HCT116 (cell line): ENCODE measurements at regions not wholly inside any gene's neighbourhood (a gene's known extent, or its start where the extent isn't known, plus 50 kb on each side); places are given as distances from the start of the nearest gene placed in this dataset.

Experiments
- ATAC-seq: fragments of 200-7000 bp; cut with Tn5 transposase; 2 replicates; pipeline ENCODE4 v1.9.1; 2020; ENCODE audit warnings: mild to moderate bottlenecking, moderate library complexity
- BruUV-seq: library from RNA; stranded (reverse); fragments of 400-500 nt; replicated peaks from 2 replicates; lab custom pipeline; 2021; lab: Mats Ljungman, UMichigan
- CTCF ChIA-PET: fragments of 300-600 bp; sonication (Branson Sonifier 250); formaldehyde crosslinking; loops from one replicate; lab custom pipeline; 2021; ENCODE audit warnings: antibody characterized with exemption; lab: Charles Lee
- POLR2A ChIA-PET: fragments of 300-600, 350-600 bp; sonication (Branson Sonifier 250); formaldehyde crosslinking; loops from one replicate; lab custom pipeline; 2021; ENCODE audit warnings: antibody characterized with exemption; lab: Charles Lee
- RAD21 ChIA-PET, 2 experiments: fragments of 300-600 bp; sonication (Branson Sonifier 250); formaldehyde crosslinking; loops; one replicate each; lab custom pipeline; 2023; ENCODE audit warnings: low total read pairs in 2 of 2; ENCODE audit not compliant: uncharacterized antibody in 2 of 2, unreplicated experiment in 2 of 2, low non-redundant PET in 1 of 2; lab: Charles Lee
- DNase-seq: peaks from one replicate; pipeline ENCODE4 v3.0.0-alpha.2; 2010; ENCODE audit warnings: low read depth, low spot score
- H2AFZ ChIP-seq: fragments of 200-600 bp; shearing (Covaris generic), sonication (generic); 2 replicates; pipeline ENCODE4 v1.6.1; 2017; ENCODE audit warnings: low read depth, mixed run types, mixed read lengths, antibody characterized with exemption, low read length; ENCODE audit not compliant: poor library complexity, severe bottlenecking
- H3K27ac ChIP-seq: 2 replicates; pipeline ENCODE4 v1.5.1; 2012; ENCODE audit warnings: low read depth, low read length
- H3K27me3 ChIP-seq: fragments of 200-600 bp; sonication (generic); 2 replicates; pipeline ENCODE4 v1.6.1; 2016; ENCODE audit warnings: mixed run types, low read length, mixed read lengths; ENCODE audit not compliant: insufficient read depth
- H3K36me3 ChIP-seq, 2 experiments: fragments of 200-500 bp in 1 of 2; fragments of 200-600 bp in 1 of 2; sonication (Bioruptor generic) in 1 of 2; sonication (generic) in 1 of 2; 2 replicates each; pipeline versions ENCODE4 v1.5.1 to v1.6.1; 2014 to 2016; ENCODE audit warnings: low read length in 2 of 2, inconsistent platforms in 1 of 2, mixed read lengths in 1 of 2, mixed run types in 1 of 2; ENCODE audit not compliant: insufficient read depth in 2 of 2, control insufficient read depth in 1 of 2
- H3K4me1 ChIP-seq, 2 experiments: fragments of 200-600 bp in 1 of 2; sonication (generic) in 1 of 2; 2 replicates each; pipeline versions ENCODE4 v1.5.1 to v1.6.1; 2012 to 2017; ENCODE audit warnings: low read length in 2 of 2, inconsistent platforms in 1 of 2, mild to moderate bottlenecking in 1 of 2, mixed read lengths in 1 of 2, mixed run types in 1 of 2, moderate library complexity in 1 of 2; ENCODE audit not compliant: insufficient read depth in 2 of 2, control insufficient read depth in 1 of 2
- H3K4me2 ChIP-seq: fragments of 200-600 bp; sonication (generic); 2 replicates; pipeline ENCODE4 v1.6.1; 2017; ENCODE audit warnings: mixed run types, low read length, mixed read lengths
- H3K4me3 ChIP-seq, 2 experiments: fragments of 200-600 bp in 1 of 2; sonication (generic) in 1 of 2; replicated peaks in 1 of 2; 2 replicates each; pipeline ENCODE4 v1.5.1; 2011 to 2016; ENCODE audit warnings: low read length in 2 of 2, control low read depth in 1 of 2, low read depth in 1 of 2, mild to moderate bottlenecking in 1 of 2, mixed read lengths in 1 of 2, mixed run types in 1 of 2
- H3K79me2 ChIP-seq: fragments of 200-600 bp; sonication (generic); 2 replicates; pipeline ENCODE4 v1.6.1; 2017; ENCODE audit warnings: mild to moderate bottlenecking, mixed run types, low read length, moderate library complexity, mixed read lengths; ENCODE audit not compliant: insufficient read depth
- H3K9ac ChIP-seq: fragments of 200-600 bp; sonication (generic); 2 replicates; pipeline ENCODE4 v1.6.1; 2016; ENCODE audit warnings: low read length, mixed read lengths
- H3K9me2 ChIP-seq: fragments of 200-600 bp; sonication (generic), shearing (Covaris generic); 2 replicates; pipeline ENCODE4 v1.6.1; 2017; ENCODE audit warnings: mixed run types, mild to moderate bottlenecking, moderate library complexity; ENCODE audit not compliant: insufficient read depth
- H3K9me3 ChIP-seq, 2 experiments: fragments of 200-500 bp in 1 of 2; fragments of 200-600 bp in 1 of 2; sonication (Bioruptor generic) in 1 of 2; sonication (generic) in 1 of 2; 2 replicates each; pipeline ENCODE4 v1.6.1; 2014 to 2017; ENCODE audit warnings: low read length in 2 of 2, mixed read lengths in 2 of 2, inconsistent platforms in 1 of 2, low read depth in 1 of 2, mild to moderate bottlenecking in 1 of 2, mixed run types in 1 of 2, moderate library complexity in 1 of 2; ENCODE audit not compliant: control insufficient read depth in 1 of 2, insufficient read depth in 1 of 2
- H4K20me1 ChIP-seq: fragments of 200-600 bp; sonication (generic), shearing (Covaris generic); 2 replicates; pipeline ENCODE4 v1.6.1; 2017; ENCODE audit warnings: mixed run types, mild to moderate bottlenecking, moderate library complexity; ENCODE audit not compliant: insufficient read depth
- CBX3 ChIP-seq: IDR thresholded peaks from 2 replicates; pipeline ENCODE4 v1.6.1; 2012; ENCODE audit warnings: low read depth
- CEBPB ChIP-seq: IDR thresholded peaks from 2 replicates; pipeline ENCODE4 v1.6.1; 2012; ENCODE audit warnings: low read depth
- EZH2 ChIP-seq: fragments of 200-600 bp; sonication (generic); IDR thresholded peaks from 2 replicates; pipeline ENCODE4 v1.6.1; 2017; ENCODE audit warnings: antibody characterized with exemption, mixed run types
- EZH2phosphoT487 ChIP-seq: fragments of 200-600 bp; IDR thresholded peaks from 2 replicates; pipeline ENCODE4 v1.6.1; 2018; ENCODE audit warnings: antibody characterized with exemption, borderline replicate concordance
- FOSL1 ChIP-seq: IDR thresholded peaks from 2 replicates; pipeline ENCODE4 v1.6.1; 2012; ENCODE audit warnings: low read depth
- POLR2A ChIP-seq: IDR thresholded peaks from 2 replicates; pipeline ENCODE4 v1.7.0; 2011; ENCODE audit warnings: borderline replicate concordance; ENCODE audit not compliant: insufficient read depth, insufficient read length; ENCODE audit errors: extremely low read depth
- POLR2AphosphoS5 ChIP-seq: IDR thresholded peaks from 2 replicates; pipeline ENCODE4 v1.6.1; 2011; ENCODE audit warnings: mild to moderate bottlenecking, low read depth, low read length, moderate library complexity
- SIN3A ChIP-seq: IDR thresholded peaks from 2 replicates; pipeline ENCODE4 v1.6.1; 2012; ENCODE audit warnings: low read depth
- YY1 ChIP-seq: IDR thresholded peaks from 2 replicates; pipeline ENCODE4 v1.6.1; 2011; ENCODE audit warnings: low read length, low read depth, moderate library complexity, mild to moderate bottlenecking; ENCODE audit not compliant: insufficient replicate concordance; ENCODE audit errors: extremely low read depth
- ZFX ChIP-seq: fragments of 450-650 bp; IDR thresholded peaks from 2 replicates; pipeline ENCODE4 v1.6.1; 2017
- ZNF274 ChIP-seq: fragments of 200-500 bp; sonication (Bioruptor generic); IDR thresholded peaks from 2 replicates; pipeline ENCODE4 v1.6.1; 2014; ENCODE audit warnings: mild to moderate bottlenecking, low read depth, low read length, inconsistent platforms
- intact Hi-C: fragments of 100-400 bp; cut with micrococcal nuclease; formaldehyde crosslinking; loops from 2 replicates; pipeline ENCODE4 v1.10.0; 2022
- TF ChIP-seq, protein P1 (sequence below), 3 experiments: fragments of 200-600 bp in 1 of 3; sonication (generic) in 1 of 3; IDR thresholded peaks in 2 of 3; conservative IDR thresholded peaks in 1 of 3; 2 replicates each; pipeline ENCODE4 v1.5.1; 2012 to 2017; ENCODE audit warnings: low read depth in 2 of 3, low read length in 2 of 3, antibody characterized with exemption in 1 of 3, borderline replicate concordance in 1 of 3, control low read depth in 1 of 3, mild to moderate bottlenecking in 1 of 3, mixed read lengths in 1 of 3, mixed run types in 1 of 3, moderate library complexity in 1 of 3; ENCODE audit not compliant: insufficient read depth in 1 of 3
- TF ChIP-seq, protein P2 (sequence below): IDR thresholded peaks from 2 replicates; pipeline ENCODE4 v1.6.1; 2012
- TF ChIP-seq, protein P3 (sequence below): IDR thresholded peaks from 2 replicates; pipeline ENCODE4 v1.6.1; 2011; ENCODE audit warnings: mild to moderate bottlenecking, low read length, moderate library complexity; ENCODE audit not compliant: insufficient replicate concordance; ENCODE audit errors: extremely low read depth
- TF ChIP-seq, protein P4 (sequence below): IDR thresholded peaks from 2 replicates; pipeline ENCODE4 v1.6.1; 2012

DNA sequence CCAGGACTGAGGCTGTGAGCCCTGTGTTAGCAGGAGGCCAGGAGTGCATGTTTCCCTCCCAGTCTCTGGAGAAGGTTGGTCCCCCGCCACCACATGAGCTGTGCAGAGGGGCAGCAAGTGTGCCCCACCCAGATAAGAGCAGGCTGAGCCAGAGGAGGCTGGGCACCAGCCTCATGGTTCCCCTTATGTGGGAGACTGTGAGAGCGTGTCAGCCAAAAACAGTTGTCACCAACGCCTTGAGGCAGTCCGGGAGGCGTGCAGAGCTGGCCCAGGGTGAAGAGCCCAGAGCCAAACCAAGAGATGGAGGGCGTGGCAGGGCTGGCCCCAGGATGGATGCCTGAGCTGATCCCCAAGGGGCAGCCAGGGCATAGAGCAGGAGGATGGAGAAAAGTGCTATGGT, 128.7 kb upstream of the GLI2 start:
- CTCF ChIA-PET: no interaction called here

More for the DNA sequence above, 128.7 kb upstream of the GLI2 start:
- Histone ChIP-seq H2AFZ (no peak overlapping the region), H3K9ac (no peak overlapping the region), H3K27ac (no peak overlapping the region), H3K4me1 (peaks cover 0 to 3% of the 10 kb centered on the region in 2 experiments; a peak in 1 of 4 replicates), H3K27me3 (no peaks in the 10 kb centered on the region), H3K4me2 (no peak overlapping the region), H3K79me2 (no peaks in the 10 kb centered on the region), H3K9me3 (no peaks in the 10 kb centered on the region), H4K20me1 (no peaks in the 10 kb centered on the region), H3K9me2 (no peaks in the 10 kb centered on the region), H3K4me3 (no peak overlapping the region), H3K36me3 (no peaks in the 10 kb centered on the region)
- ATAC-seq: no peak
- DNase-seq: no peak
- ChIA-PET RAD21 (no interaction called here), POLR2A (no interaction called here)
- no peak for TF ChIP-seq YY1
- TF ChIP-seq POLR2AphosphoS5: no peak
- TF ChIP-seq CEBPB: no peak
- TF ChIP-seq, protein P1, sequence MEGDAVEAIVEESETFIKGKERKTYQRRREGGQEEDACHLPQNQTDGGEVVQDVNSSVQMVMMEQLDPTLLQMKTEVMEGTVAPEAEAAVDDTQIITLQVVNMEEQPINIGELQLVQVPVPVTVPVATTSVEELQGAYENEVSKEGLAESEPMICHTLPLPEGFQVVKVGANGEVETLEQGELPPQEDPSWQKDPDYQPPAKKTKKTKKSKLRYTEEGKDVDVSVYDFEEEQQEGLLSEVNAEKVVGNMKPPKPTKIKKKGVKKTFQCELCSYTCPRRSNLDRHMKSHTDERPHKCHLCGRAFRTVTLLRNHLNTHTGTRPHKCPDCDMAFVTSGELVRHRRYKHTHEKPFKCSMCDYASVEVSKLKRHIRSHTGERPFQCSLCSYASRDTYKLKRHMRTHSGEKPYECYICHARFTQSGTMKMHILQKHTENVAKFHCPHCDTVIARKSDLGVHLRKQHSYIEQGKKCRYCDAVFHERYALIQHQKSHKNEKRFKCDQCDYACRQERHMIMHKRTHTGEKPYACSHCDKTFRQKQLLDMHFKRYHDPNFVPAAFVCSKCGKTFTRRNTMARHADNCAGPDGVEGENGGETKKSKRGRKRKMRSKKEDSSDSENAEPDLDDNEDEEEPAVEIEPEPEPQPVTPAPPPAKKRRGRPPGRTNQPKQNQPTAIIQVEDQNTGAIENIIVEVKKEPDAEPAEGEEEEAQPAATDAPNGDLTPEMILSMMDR (IDR thresholded peaks at IDR 0.05 in 2 of 3, conservative IDR thresholded peaks at IDR 0.05 in 1 of 3; ENCODE audit: borderline replicate concordance in 1 of 3, insufficient read depth in 1 of 3, low read depth in 2 of 3, low read length in 2 of 3): no peak
- TF ChIP-seq, protein P2, sequence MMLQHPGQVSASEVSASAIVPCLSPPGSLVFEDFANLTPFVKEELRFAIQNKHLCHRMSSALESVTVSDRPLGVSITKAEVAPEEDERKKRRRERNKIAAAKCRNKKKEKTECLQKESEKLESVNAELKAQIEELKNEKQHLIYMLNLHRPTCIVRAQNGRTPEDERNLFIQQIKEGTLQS: no peak
- no peak for TF ChIP-seq SIN3A
- TF ChIP-seq, protein P3, sequence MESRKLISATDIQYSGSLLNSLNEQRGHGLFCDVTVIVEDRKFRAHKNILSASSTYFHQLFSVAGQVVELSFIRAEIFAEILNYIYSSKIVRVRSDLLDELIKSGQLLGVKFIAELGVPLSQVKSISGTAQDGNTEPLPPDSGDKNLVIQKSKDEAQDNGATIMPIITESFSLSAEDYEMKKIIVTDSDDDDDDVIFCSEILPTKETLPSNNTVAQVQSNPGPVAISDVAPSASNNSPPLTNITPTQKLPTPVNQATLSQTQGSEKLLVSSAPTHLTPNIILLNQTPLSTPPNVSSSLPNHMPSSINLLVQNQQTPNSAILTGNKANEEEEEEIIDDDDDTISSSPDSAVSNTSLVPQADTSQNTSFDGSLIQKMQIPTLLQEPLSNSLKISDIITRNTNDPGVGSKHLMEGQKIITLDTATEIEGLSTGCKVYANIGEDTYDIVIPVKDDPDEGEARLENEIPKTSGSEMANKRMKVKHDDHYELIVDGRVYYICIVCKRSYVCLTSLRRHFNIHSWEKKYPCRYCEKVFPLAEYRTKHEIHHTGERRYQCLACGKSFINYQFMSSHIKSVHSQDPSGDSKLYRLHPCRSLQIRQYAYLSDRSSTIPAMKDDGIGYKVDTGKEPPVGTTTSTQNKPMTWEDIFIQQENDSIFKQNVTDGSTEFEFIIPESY: no peak
- TF ChIP-seq FOSL1: no peak
- TF ChIP-seq CBX3: no peak
- TF ChIP-seq, protein P4, sequence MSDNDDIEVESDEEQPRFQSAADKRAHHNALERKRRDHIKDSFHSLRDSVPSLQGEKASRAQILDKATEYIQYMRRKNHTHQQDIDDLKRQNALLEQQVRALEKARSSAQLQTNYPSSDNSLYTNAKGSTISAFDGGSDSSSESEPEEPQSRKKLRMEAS: no peak
- TF ChIP-seq ZNF274: no peak
- TF ChIP-seq EZH2phosphoT487: no peak
- TF ChIP-seq POLR2A: no peak
- TF ChIP-seq ZFX: no peak
- no peak for TF ChIP-seq EZH2
- BruUV-seq: no TSS peak
- intact Hi-C loops: no loop called here
